Activated CD8-positive, alpha-beta memory T cell treated with anti-CD3 and anti-CD28 coated beads, Interleukin-2, amount 50 U/mL, for 4 hours (primary cell): ENCODE measurements at regions not wholly inside any gene's neighbourhood (a gene's known extent, or its start where the extent isn't known, plus 50 kb on each side); places are given as distances from the start of the nearest gene placed in this dataset.
"Not testable (repeated sequence)": the region's sequence is repeated elsewhere in the genome, so short reads cannot be mapped to it uniquely, and the experiment has no call there.

ENCODE experiments used
- DNase-seq: peaks from one replicate; pipeline ENCODE4 v3.0.0-alpha.2; 2020

- DNase-seq, result not testable (repeated sequence)
These were observed 323.7 kb downstream of the ADGRD1 start for GRCh38 chr12:131277186-131278091.

DNA sequence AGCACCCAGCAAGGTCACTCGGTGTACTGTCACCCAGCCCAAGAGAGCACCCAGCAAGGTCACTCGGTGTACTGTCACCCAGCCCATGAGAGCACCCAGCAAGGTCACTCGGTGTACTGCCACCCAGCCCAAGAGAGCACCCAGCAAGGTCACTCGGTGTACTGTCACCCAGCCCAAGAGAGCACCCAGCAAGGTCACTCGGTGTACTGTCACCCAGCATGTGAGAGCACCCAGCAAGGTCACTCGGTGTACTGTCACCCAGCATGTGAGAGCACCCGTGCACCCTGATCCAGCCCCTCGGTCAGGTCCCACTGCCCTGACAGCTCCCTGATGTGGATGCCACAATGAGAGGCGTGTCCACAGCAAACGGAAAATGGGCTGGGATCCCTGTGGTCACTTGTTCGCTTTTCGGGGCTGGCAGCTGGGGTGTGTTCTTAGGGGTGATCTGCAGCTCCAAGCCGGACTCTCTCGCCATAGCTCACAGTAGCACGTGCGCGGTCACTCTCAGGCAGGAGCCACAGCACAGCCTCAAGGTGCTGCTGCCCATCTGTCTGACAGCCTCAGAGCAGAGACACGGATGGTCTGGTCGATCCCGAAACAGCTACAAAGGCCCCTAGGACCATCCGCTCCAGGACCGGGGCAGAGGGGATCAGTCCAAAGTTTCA, 324.9 kb downstream of the ADGRD1 start:
- DNase-seq, result not testable (repeated sequence)

DNA sequence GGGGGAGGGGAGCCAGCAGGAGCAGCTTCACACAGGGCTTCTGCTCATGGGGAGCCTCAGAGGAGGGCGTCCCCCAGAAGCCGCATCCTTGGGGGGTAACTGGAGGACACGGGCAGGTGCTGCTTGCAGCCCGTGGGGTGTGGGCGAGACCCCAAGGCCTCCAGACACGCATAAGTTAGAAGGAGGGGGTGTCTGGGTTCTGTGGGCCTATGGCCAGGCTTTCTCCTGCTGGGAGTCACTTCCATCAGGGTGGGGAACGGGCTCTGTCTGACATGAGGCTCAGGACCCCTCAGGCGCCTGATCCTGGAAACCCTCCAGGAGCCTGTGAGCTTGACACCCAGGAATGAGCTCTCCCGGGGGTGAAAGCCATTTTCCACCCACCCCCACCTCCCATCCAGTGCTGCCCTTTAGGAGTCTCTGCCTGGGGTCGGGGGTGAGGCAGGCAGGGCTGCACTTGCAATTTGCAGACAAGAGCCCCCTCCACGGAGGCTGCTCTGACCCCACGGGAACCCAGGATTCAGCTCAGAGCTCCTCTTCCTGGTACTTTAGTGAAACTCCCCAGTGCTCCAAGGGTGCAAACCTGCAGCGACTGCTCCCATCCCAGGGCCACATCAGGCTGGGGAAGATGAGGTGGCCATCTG, 325.7 kb downstream of the ADGRD1 start:
- DNase-seq, result no peak

- DNase-seq, result no peak
These were observed 326.7 kb downstream of the ADGRD1 start for GRCh38 chr12:131280426-131280825.

DNA sequence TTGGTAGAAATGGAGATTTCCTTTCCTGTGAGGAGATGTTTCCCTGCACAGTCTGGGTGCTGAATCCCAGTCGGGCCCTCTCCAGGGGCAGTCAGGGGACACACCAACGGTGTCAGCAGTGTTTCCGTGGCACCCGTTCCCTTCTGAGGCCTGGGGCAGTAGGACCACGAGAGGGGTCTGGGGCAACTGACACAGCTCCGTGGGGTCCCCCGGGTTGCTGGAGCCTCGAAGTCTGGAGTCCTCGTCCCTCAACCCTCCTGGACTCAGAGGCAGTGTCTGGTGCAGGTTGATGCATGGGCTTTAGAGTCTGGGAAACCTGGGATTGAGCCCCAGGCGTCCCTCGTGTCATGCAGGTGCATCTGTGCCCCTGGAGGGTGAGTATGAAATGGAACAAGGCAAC, 327.3 kb downstream of the ADGRD1 start:
- no peak for DNase-seq

GRCh38 chr12:131282292-131283080, 328.8 kb downstream of the ADGRD1 start:
- no peak for DNase-seq

GRCh38 chr12:131283191-131283861, 329.6 kb downstream of the ADGRD1 start:
- no peak for DNase-seq

- not testable (repeated sequence) for DNase-seq
These were observed 330.4 kb downstream of the ADGRD1 start for GRCh38 chr12:131283862-131284825.

DNA sequence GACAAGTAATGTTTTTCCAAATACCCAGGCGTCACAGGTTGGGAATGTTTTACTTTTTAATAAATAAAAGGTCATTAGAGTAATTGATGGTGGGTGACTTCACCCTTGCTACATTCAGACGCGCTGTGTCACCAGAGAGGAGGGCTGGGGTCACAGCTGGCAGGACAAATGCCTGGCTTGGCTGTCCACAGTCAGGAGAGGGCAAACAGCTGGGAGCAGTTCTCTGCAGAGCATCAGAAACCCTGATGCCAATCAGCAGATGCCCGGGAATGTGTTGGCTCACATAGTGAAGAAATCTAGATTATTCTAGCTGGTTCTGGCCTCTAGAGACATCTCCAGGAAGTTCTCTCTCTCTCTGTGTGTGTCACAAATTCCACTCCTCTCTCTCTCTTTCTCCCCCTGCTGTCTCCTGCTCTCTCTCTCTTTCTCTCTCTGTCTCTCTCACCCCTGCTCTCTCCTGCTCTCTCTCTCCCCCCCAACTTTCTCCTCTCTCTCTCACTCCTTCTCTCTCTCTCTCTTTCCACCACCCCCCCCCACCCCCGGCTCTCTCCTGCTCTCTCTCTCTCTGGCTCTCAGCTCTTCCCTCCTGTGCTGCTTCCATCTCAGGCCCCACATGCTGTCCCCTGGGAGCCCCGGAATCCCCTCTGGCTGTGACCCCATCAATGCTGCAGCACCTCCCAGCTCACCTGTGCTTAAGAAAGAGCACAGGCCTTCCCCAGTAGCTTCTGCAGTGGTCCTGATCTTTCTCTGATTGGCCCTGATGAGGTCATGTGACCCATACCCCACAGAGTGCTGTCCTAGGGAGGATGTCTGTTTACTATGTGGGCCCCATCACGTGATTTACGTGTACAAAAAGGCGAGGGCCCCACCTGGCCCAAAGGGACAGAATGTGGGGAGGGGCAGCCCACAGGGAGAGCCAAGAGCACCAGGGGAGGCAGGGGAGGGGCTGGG, 331.5 kb downstream of the ADGRD1 start:
- not testable (repeated sequence) for DNase-seq

DNA sequence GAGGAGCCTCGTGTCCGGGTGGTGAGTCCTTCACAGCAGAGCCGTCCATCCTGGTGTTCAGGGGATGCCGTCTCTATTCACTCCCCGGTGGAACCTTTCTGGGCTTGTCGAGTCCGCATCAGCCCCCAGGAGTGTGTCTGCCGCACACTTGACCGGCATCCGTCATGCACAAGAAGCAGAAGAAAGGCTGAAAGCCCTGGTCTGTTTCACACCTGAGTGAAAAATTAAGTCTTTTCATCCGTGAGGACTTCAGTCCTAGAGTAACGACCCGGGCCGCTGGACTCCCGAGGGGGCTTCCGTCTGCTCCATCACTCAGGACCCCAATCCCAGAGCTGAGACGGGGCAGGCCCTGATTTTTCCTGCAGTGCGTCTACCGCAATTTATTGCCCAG, 332.2 kb downstream of the ADGRD1 start:
- DNase-seq, result not testable (repeated sequence)

DNA sequence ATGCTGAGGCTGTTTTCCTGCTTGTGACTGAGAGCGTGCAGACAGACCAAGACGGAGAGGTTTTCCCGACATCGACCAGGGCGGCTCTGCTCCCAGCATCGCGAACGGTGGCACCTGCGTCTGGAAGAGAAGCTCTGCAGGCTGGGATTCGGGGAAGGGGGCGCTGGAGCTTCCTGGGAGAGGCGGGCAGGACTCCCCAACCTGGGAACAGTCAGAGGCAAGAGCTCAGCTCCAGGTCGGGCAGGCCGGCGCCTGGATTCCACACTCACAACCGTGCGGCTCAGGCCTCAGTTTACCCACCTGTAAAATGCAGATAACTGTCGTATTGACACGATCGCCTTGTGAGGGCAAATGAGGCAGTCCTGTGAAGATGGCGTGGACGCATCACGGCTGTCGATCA, 332.6 kb downstream of the ADGRD1 start:
- not testable (repeated sequence) for DNase-seq

DNA sequence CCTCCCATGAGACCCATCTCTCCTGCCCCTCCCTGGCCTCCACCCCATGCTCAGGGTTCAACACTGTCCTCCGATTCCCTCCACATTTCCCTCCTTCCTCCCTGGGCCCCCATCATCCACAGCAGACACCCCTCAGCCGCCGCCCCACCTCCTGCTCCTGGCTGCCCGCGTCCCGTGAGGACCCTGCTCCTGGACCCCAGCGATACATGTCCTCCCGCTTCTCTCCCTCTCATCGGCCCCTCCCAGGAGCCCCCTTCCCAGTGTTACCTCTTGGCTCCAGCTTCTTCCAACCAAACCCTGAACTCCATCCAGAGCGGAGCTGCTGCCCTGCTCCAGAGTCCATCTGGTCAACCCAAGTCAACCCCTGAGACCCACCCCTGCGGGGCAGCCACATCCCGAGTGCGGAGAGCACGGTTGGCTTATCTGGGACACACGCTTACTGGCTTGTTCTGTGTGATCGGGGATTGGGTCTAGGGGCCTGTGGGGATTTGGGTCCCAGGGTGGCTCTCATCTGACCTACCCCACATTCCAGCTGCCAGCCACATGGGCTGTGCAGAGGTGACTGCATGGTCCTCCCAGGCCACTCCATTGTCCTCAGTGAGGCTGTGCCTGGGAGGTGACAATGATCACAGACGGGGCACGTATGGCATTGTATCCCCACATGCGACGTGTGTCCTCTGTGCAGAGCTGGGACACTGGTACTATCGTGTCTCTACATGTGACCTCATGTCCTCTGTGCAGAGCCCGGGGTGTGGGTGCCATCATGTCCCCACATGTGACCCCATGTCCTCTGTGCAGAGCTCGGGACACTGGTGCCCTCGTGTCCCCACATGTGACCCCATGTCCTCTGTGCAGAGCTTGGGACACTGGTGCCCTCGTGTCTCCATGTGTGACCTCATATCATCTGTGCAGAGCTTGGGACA, 333.6 kb downstream of the ADGRD1 start:
- DNase-seq, result no peak

GRCh38 chr12:131287938-131288764, 334.4 kb downstream of the ADGRD1 start:
- no peak for DNase-seq

- not testable (repeated sequence) for DNase-seq
These were observed 335.3 kb downstream of the ADGRD1 start for GRCh38 chr12:131288765-131289695.

- not testable (repeated sequence) for DNase-seq
These were observed 336.1 kb downstream of the ADGRD1 start for GRCh38 chr12:131289807-131290206.

GRCh38 chr12:131290255-131290959, 336.7 kb downstream of the ADGRD1 start:
- DNase-seq, result no peak
